Transverse colon (tissue), 4 donors: ENCODE measurements at regions not wholly inside any gene's neighbourhood (a gene's known extent, or its start where the extent isn't known, plus 50 kb on each side); places are given as distances from the start of the nearest gene placed in this dataset.

ENCODE experiments used
- EP300 ChIP-seq: sonication (generic); formaldehyde crosslinking; IDR thresholded peaks from one replicate; pipeline ENCODE4 v1.6.1; 2017; ENCODE audit warnings: antibody characterized with exemption, low read depth
- POLR2A ChIP-seq: fragments of 450-650 bp; IDR thresholded peaks from one replicate; pipeline ENCODE4 v1.6.1; 2016; ENCODE audit warnings: antibody characterized with exemption, mild to moderate bottlenecking, moderate library complexity
- POLR2AphosphoS5 ChIP-seq, 3 donors: sonication (generic); formaldehyde crosslinking; IDR thresholded peaks; one replicate each; pipeline ENCODE4 v1.6.1; 2016; ENCODE audit warnings: antibody characterized with exemption in 3 of 3
- TF ChIP-seq, protein P1 (sequence below), 5 experiments: fragments of 200-600 bp in 3 of 5; fragments of 450-650 bp in 2 of 5; sonication (generic) in 3 of 5; IDR thresholded peaks; 1 replicate in 2 of 5; 2 replicates in 3 of 5; pipeline ENCODE4 v1.5.1; 2016 to 2017; ENCODE audit warnings: antibody characterized with exemption in 5 of 5, inconsistent platforms in 3 of 5, mild to moderate bottlenecking in 2 of 5, moderate library complexity in 1 of 5

DNA sequence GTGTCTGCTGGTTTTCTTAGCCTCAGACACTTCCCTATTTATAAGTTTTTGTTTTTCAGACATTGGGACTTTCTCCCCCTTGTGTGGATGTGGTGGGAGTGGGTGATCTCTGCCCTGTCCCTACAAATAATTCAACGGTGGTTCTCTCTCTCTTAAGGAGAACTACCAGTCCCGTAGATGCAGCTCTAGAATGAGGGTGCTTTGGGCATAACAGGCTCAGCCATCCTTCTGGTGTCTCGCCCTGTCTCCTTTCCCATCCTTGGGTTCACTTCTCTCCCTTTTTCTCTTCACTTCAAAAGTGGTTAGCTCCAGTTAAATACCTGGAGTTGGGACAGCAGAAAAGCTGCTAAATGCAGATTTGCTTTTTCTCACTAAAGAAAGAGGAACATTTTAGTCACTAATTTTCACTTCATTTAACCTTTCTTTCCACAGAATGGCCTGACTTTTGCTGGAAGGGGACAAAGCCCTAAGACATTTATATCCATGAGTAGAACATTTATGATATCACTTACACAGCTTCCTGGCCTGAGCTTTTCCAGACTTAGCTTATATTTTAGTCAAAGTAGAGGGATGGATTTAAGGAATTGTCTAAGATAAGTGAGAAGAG is 121.2 kb upstream of the CXCR4 start:
- TF ChIP-seq, protein P1, sequence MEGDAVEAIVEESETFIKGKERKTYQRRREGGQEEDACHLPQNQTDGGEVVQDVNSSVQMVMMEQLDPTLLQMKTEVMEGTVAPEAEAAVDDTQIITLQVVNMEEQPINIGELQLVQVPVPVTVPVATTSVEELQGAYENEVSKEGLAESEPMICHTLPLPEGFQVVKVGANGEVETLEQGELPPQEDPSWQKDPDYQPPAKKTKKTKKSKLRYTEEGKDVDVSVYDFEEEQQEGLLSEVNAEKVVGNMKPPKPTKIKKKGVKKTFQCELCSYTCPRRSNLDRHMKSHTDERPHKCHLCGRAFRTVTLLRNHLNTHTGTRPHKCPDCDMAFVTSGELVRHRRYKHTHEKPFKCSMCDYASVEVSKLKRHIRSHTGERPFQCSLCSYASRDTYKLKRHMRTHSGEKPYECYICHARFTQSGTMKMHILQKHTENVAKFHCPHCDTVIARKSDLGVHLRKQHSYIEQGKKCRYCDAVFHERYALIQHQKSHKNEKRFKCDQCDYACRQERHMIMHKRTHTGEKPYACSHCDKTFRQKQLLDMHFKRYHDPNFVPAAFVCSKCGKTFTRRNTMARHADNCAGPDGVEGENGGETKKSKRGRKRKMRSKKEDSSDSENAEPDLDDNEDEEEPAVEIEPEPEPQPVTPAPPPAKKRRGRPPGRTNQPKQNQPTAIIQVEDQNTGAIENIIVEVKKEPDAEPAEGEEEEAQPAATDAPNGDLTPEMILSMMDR (IDR thresholded peaks at IDR 0.05) = no peak
- no peak for TF ChIP-seq EP300
- TF ChIP-seq POLR2A = peak; percentile 35
- TF ChIP-seq POLR2AphosphoS5 (IDR thresholded peaks at IDR 0.05) = no peak
